HEK293T (cell line): ENCODE measurements at regions not wholly inside any gene's neighbourhood (a gene's known extent, or its start where the extent isn't known, plus 50 kb on each side); places are given as distances from the start of the nearest gene placed in this dataset.

Experiments used
- ARNT ChIP-seq: fragments of 450-650 bp; IDR thresholded peaks from 2 replicates; pipeline ENCODE4 v1.6.1; 2017; ENCODE audit warnings: mild to moderate bottlenecking
- BHLHE40 ChIP-seq: fragments of 450-650 bp; IDR thresholded peaks from 2 replicates; pipeline ENCODE4 v1.6.1; 2016; ENCODE audit warnings: mild to moderate bottlenecking, moderate library complexity, borderline replicate concordance
- FOXA1 ChIP-seq: fragments of 450-650 bp; IDR thresholded peaks from 2 replicates; pipeline ENCODE4 v1.6.1; 2016; ENCODE audit warnings: mild to moderate bottlenecking
- FOXK2 ChIP-seq: fragments of 450-650 bp; IDR thresholded peaks from 2 replicates; pipeline ENCODE4 v1.6.1; 2016; ENCODE audit warnings: mild to moderate bottlenecking
- FOXM1 ChIP-seq: fragments of 450-650 bp; IDR thresholded peaks from 2 replicates; pipeline ENCODE4 v1.6.1; 2017; ENCODE audit warnings: mild to moderate bottlenecking, borderline replicate concordance
- HDGF ChIP-seq: fragments of 450-650 bp; IDR thresholded peaks from 2 replicates; pipeline ENCODE4 v1.6.1; 2017; ENCODE audit warnings: antibody characterized with exemption, borderline replicate concordance
- NFRKB ChIP-seq: fragments of 450-650 bp; IDR thresholded peaks from 2 replicates; pipeline ENCODE4 v1.6.1; 2016; ENCODE audit warnings: mild to moderate bottlenecking, moderate library complexity
- TARDBP ChIP-seq: fragments of 450-650 bp; IDR thresholded peaks from 2 replicates; pipeline ENCODE4 v1.6.1; 2016
- TF ChIP-seq, protein P1 (sequence below): fragments of 450-650 bp; IDR thresholded peaks from 2 replicates; pipeline ENCODE4 v1.6.1; 2016

DNA sequence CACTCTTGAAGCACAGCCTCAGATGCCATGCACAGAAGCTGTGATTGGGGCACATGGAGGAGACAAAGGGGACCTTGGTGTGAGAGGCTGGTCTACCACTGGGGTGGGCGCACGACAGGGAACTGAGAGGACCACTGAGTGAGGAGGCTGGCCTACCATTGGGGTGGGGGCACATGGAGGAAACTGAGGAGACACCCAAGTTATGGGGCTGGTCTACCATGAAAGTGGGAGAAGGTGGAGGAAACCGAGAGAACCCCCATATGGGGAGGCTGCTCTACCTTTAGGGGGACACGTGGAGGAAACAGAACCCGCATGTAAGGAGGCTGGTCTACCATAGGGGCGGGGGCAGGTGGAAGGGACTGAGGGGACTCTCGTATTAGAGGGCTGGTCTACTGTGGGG lies 153.4 kb downstream of the FBLN2 start:
- TF ChIP-seq, protein P1, sequence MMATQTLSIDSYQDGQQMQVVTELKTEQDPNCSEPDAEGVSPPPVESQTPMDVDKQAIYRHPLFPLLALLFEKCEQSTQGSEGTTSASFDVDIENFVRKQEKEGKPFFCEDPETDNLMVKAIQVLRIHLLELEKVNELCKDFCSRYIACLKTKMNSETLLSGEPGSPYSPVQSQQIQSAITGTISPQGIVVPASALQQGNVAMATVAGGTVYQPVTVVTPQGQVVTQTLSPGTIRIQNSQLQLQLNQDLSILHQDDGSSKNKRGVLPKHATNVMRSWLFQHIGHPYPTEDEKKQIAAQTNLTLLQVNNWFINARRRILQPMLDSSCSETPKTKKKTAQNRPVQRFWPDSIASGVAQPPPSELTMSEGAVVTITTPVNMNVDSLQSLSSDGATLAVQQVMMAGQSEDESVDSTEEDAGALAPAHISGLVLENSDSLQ: no peak
- TF ChIP-seq TARDBP: no peak
- no peak for TF ChIP-seq FOXA1
- no peak for TF ChIP-seq FOXM1
- no peak for TF ChIP-seq FOXK2
- TF ChIP-seq BHLHE40: no peak
- no peak for TF ChIP-seq NFRKB
- TF ChIP-seq ARNT: no peak
- no peak for TF ChIP-seq HDGF
